ENCODE measurements at regions not wholly inside any gene's neighbourhood (a gene's known extent, or its start where the extent isn't known, plus 50 kb on each side); places are given as distances from the start of the nearest gene placed in this dataset.

- Histone ChIP-seq H3K4me3 (no peak overlapping the region), H3K4me1 (no peaks in the 10 kb centered on the region), H3K27me3 (no peaks in the 10 kb centered on the region), H3K36me3 (no peaks in the 10 kb centered on the region), H3K9me3 (no peaks in the 10 kb centered on the region), H3K27ac (no peak overlapping the region)
- DNase-seq, result no peak
- 69 to 83% (median 76%) methylated on average over 1 of the region's 1 CpG for WGBS, 5 donors
- TF ChIP-seq EP300 (IDR thresholded peaks at IDR 0.05) (no peak), POLR2AphosphoS5 (IDR thresholded peaks at IDR 0.05) (no peak), POLR2A (IDR thresholded peaks at IDR 0.05) (no peak), CTCF (IDR thresholded peaks at IDR 0.05) (no peak)
- intact Hi-C loops (cut with DNase I; ENCODE audit: low total_unique reads), result no loop called here
Measured at GRCh38 chr11:23555085-23555484, 694.8 kb upstream of the CCDC179 start.

GRCh38 chr11:23556163-23556750 is 696.0 kb upstream of the CCDC179 start:
- no peaks in the 10 kb centered on the region for H3K36me3 ChIP-seq
- no peaks in the 10 kb centered on the region for H3K9me3 ChIP-seq
- intact Hi-C loops (cut with DNase I; ENCODE audit: low total_unique reads), result no loop called here
- WGBS, 5 donors, result 69 to 85% (median 76%) methylated on average over 1 to 2 of the region's 2 CpGs
- no peaks in the 10 kb centered on the region for H3K27me3 ChIP-seq
- no peak overlapping the region for H3K4me3 ChIP-seq
- no peak overlapping the region for H3K27ac ChIP-seq
- no peaks in the 10 kb centered on the region for H3K4me1 ChIP-seq
- no peak for TF ChIP-seq POLR2AphosphoS5 (IDR thresholded peaks at IDR 0.05)
- TF ChIP-seq CTCF (IDR thresholded peaks at IDR 0.05), result no peak
- no peak for DNase-seq

- intact Hi-C loops (cut with DNase I; ENCODE audit: low total_unique reads), result no loop called here
- Histone ChIP-seq H3K4me3 (no peak overlapping the region), H3K4me1 (no peaks in the 10 kb centered on the region), H3K9me3 (no peaks in the 10 kb centered on the region), H3K36me3 (no peaks in the 10 kb centered on the region), H3K27ac (no peak overlapping the region), H3K27me3 (no peaks in the 10 kb centered on the region)
- no peak for DNase-seq
- TF ChIP-seq POLR2A (IDR thresholded peaks at IDR 0.05), result no peak
- no peak for TF ChIP-seq CTCF (IDR thresholded peaks at IDR 0.05)
- TF ChIP-seq POLR2AphosphoS5 (IDR thresholded peaks at IDR 0.05), result no peak
- TF ChIP-seq EP300 (IDR thresholded peaks at IDR 0.05), result no peak
Measured at GRCh38 chr11:23563591-23563990, 703.3 kb upstream of the CCDC179 start.

GRCh38 chr11:23564370-23564769 is 704.1 kb upstream of the CCDC179 start:
- intact Hi-C loops (cut with DNase I; ENCODE audit: low total_unique reads), result no loop called here
- no peak for DNase-seq

More at GRCh38 chr11:23564370-23564769, 704.1 kb upstream of the CCDC179 start:
- TF ChIP-seq POLR2AphosphoS5 (IDR thresholded peaks at IDR 0.05) (no peak), POLR2A (IDR thresholded peaks at IDR 0.05) (no peak), CTCF (IDR thresholded peaks at IDR 0.05) (no peak), EP300 (IDR thresholded peaks at IDR 0.05) (no peak)
- no peak overlapping the region for H3K27ac ChIP-seq
- no peaks in the 10 kb centered on the region for H3K27me3 ChIP-seq
- WGBS, 5 donors, result 82 to 91% (median 89%) methylated on average over 2 of the region's 2 CpGs
- no peaks in the 10 kb centered on the region for H3K36me3 ChIP-seq
- no peaks in the 10 kb centered on the region for H3K4me1 ChIP-seq
- no peaks in the 10 kb centered on the region for H3K9me3 ChIP-seq
- H3K4me3 ChIP-seq, result no peak overlapping the region

Measured in stomach (tissue), 8 donors.